Right forelimb (tissue), 1 donor: ENCODE measurements at regions not wholly inside any gene's neighbourhood (a gene's known extent, or its start where the extent isn't known, plus 50 kb on each side); places are given as distances from the start of the nearest gene placed in this dataset.

Source experiments
- DNase-seq: peaks from one replicate; pipeline ENCODE4 v3.0.0-alpha.2; 2018

DNA sequence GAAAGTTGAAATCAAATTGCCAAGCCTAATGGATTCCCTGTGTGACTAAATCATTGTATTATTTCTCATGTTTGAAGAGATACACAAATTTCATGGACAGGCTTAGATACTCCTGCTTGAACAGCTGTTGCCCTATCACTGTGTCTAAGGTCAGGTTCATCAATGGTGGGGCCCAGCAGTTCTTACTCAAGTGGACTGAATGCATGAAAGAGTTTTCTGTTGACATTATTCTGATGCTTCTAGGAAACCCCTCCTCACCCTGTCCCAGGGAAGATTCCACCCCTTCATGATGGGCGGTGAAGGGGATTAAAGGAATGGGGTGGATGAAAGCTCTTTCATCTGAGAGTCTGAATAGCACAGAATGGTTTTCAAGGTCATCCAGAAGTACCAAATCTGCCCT lies 148.8 kb downstream of the INO80D start:
- DNase-seq, result no peak

GRCh38 chr2:205936446-205936845 lies 149.5 kb downstream of the INO80D start:
- no peak for DNase-seq

- DNase-seq, result no peak
Measured at GRCh38 chr2:205934443-205934842, 151.5 kb downstream of the INO80D start.

- no peak for DNase-seq
Measured at GRCh38 chr2:205932861-205933260, 153.1 kb downstream of the INO80D start.

GRCh38 chr2:205931388-205931787 lies 154.6 kb downstream of the INO80D start:
- no peak for DNase-seq

DNA sequence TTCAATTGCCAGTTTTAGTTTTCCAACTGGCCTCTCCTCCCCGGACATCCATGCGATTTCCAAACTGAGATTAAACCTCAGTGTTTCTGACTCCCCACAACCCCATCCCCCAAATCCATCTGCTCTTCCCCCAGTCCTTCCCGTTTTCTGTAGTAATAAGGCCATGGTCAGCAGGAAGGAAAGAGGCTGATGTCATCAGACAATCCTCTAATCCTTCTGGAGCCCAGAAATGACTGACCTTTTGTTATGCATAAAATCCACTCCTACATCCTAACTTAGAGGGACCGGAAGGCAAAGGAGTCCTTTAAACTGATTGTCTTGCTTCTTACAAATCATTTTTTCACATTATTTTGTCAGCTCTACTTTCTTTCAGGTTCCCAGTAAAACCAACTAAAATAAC lies 155.8 kb downstream of the INO80D start:
- DNase-seq, result no peak

GRCh38 chr2:205929246-205929942 lies 156.6 kb downstream of the INO80D start:
- DNase-seq, result no peak

- peak; percentile 91 for DNase-seq
Measured at GRCh38 chr2:205925373-205926337, 160.3 kb downstream of the INO80D start.

DNA sequence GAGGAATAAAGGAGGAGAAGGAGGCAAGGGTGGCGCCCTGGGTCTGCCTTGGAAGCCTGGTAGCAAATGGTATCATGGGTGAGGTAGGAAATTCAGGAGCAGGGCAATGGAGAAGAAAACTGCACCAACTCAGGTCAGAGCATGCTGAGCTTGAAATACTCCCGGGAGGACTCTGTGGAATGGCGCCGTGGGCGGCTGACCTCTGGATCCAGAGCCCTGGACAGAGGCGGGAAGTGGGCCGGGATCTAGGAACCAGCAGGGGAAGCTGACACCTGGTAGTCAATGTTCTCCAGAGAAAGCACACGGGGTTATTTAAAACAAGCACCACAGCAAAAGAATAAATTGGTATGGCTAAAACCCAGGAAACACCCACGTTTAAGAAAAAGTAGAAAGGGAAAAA lies 161.3 kb downstream of the INO80D start:
- no peak for DNase-seq

DNA sequence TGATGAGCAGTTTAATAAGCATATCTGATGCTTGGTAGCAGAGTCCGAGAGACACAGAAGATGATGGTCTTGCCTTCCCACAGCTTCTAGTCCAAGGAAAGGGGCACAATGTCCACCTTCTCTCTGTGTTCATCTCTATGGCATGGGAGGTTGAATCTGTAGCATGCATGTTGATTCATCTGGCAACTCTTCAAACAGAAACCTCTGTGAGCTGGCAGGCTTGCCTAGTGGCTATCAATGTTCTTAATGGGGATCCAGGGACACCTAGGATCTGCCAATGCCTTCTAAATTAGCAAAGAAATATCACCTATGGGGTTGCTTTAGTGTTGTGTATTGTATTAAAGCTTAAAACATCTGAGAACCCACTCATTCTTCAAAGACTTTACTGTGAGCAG lies 170.8 kb downstream of the INO80D start:
- DNase-seq, result no peak

DNA sequence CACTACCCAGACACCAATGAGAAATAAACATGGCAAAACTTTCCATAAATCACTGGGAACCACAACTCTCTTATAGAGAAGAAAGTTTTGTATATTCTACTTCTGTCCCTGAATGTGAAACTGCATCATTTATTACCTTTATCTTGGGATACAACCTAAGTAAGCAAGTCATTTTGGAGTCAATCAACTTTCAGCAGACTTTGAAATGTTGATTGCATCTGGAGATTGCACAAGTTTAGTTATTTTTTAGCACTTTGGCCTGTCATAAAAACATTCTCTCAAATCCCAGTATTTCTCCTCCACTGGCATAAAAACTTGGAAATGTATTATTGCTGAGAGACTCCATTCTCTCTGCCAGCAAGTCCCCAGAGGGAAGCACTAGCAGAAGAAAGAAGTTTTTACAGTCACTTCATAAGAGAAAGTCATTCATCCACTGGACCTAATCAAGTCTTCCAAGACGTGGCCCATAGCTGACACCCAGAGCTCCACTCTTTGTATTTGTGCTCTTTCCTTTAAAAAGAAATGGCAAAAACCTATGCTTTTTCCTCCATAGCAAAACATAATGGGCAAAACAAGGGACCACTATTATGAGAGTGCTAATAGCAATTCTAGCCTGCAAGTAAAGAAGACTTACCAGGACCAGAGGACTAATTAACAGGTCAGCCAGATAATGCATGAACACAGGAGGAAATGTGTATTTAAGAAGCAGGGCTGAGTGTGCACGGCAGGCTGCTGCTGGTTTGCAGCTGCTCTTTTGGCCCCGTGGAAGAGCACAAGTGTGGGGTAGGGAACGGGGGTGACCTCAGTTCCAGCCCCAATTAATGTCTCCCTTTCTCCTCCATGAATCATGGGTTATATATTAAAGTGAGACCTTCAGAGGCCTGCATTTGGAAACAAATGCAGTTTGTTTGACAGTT lies 171.5 kb downstream of the INO80D start:
- no peak for DNase-seq

GRCh38 chr2:205913668-205914067 lies 172.3 kb downstream of the INO80D start:
- DNase-seq, result no peak

DNA sequence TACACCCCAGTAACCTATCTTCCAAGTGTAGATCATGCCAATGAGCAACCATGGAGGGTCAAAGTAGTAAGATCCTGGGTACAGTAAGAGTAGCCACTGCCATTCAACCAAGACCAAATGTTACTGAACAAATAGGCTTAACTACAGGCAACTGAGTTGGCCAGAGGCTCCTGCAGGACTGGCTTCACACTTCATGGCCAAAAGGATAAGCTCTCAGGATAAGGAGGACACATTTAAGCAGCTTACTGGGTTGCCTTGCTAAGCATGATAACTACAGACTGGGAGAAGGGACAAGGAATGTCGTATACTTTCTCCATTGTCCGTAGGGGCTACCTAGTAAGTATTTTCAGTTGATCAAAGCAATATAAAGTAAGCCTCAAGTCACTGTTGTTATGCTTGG lies 174.7 kb downstream of the INO80D start:
- DNase-seq, result no peak

DNA sequence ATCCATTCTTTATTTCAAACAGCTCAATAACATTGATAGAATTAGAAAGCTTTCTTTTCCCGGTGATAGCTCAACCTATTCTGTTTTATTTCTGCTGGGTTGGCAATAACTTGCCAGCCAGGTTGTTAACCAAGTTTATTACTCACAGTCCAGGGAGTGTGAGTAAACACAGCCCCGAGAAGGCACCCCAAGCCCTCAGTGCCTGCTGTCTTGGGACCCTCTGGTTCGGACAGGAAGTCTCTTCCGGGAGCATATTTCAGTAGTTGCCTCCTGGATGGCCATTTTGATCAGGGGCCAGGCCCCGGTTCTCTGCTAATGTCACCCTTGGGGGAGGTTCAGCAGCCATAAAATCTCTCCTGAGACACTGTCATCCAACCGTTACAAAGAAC lies 176.8 kb downstream of the INO80D start:
- DNase-seq, result no peak

DNA sequence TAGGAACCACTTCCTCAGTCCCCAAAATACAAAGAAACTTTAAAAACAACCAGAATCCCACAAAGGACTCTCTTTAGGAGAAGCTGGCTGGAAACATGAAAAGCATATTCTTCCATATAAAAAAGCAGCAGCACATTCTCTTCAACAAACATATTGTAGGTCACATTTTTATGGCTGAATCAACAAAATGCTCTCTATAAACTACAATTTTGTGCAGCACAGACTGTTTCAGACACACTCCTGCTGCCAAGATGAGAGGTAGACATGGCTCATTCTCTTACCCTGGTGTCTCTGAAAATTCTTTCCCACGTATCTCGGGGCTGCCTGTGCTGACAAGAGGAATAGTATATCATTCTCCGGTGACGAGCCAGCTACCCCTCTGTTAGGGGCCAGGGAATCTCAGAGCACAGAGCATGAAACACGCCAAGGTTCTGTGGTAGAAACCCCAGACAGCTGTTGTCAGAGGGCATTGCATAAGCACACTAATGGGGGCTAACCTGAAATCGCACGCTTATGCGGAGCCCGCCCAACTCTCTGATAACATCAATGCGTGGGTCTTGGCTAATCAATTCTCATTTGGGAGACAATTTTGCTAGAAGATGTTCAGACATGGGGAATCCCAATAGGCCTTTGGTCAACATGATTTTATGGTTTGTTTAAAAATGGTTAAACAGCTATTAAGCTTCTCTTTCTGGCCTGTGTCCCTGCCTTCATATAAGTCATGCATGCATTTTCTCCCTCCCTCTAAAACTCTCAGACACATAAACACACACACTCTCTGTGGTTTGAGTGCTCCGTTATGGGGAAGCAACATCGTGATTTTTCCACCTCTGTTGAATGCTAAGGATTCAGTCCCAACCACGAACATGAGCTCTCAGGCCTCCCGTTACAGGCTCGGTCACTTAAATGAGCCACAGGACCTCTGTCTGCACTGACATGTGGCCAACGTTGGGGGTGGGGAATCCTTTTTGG lies 177.5 kb downstream of the INO80D start:
- DNase-seq, result no peak

DNA sequence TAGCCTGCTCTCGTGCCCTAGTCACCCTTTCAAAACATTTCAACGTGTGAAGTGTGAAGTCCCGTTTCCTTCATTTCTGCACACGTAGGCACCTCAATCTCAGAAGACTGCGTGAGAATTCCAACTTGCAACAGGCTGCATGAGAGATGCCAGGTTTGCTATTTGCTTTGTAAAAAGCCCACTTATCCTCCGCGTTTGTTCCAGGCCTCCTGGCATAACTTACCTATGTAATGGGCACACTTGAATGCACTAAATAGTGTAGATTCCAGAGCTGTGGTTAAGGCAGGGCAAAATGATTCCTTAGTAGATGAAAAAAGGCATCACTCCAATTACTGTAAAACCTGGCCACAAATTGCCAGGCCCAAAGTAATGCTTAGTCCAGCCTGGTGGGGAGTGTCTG lies 179.6 kb downstream of the INO80D start:
- no peak for DNase-seq

DNA sequence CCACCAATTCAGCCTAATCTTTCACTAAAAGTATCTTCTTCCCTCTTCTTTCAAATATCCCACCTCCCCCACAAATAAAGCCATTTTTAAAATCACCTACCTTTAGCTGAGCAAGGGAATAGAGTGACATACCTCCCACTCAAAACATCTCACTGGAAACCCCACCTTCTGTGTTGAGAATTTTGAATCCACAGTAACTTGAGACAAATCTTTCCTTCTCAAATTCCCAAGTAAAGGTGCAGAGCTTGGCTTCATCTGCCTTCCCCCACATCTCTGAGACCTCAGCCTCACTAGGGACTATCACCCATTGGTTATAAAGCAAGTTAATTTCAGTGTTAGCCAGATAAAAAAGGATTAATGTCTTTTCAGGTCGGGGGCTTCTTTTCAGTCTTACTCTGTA lies 180.4 kb downstream of the INO80D start:
- no peak for DNase-seq

- DNase-seq, result no peak
Measured at GRCh38 chr2:205904873-205905272, 181.1 kb downstream of the INO80D start.

DNA sequence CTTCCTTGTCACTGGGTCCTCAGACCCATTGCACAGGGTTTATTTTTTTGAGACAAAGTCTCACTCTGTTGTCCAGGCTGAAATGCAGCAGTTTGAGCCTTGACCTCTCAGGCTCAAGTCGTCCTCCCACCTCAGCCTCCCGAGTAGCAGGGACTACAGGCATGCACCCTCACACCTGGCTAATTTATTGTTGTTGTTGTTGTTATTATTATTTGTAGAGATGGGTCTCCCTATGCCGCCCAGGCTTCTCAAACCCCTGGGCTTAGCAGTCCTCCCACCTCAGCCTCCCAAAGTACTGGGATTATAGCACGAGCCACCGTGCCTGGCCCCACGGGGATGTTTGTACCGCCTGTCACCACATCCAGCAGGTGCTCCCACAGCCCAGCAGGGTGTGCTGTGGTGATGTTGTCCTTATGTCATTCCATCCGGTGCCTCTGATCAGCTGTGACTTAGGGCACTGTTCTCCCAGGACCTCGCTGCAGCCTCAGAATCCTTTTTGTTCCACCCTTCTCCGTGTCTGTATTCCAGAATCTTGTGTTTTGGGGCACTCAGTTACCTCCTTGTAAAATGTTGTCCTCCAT lies 182.3 kb downstream of the INO80D start:
- no peak for DNase-seq

- no peak for DNase-seq
Measured at GRCh38 chr2:205902900-205903237, 183.1 kb downstream of the INO80D start.

DNA sequence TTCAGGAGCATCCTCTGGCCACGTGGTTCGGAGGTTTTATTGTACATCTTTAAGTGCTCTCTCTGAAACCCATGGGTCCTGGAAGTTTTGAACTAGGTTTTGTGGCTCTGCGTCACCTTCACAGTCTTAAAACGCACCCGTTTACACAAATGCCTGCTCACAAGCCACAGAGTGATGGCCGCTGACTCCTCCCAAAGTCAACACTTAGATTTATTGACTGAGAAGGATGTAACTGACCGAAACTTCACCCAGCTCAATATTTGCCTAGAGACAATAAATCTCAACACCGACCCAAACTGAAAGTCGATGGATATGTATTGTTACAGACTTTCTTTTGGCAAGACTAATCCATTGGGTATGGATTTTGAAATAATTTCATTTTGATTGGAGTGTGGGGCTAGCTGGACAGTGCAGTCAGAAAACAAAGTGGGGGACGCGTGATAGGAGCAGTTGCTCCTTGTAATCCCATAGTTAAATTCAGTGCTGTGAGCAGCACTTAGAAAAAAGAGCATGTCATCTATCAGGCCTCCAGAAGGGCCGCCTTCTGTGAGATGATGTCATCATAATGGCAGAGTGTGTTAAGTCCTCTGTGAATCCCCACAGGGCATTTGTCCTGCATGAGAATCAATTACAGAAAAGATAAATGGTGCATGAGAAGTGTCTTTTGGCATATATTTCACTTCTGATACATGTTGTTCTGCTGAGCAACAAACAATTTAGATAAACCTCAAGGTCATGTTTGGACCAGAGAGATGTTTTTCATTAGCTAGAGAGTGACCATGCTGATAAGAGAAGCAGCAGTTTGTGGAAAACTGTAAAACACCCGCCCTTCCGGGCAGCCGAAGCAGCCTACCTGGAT lies 183.7 kb downstream of the INO80D start:
- no peak for DNase-seq
